GM19324 (cell line): ENCODE measurements at regions not wholly inside any gene's neighbourhood (a gene's known extent, or its start where the extent isn't known, plus 50 kb on each side); places are given as distances from the start of the nearest gene placed in this dataset.
"Not testable (repeated sequence)": the region's sequence is repeated elsewhere in the genome, so short reads cannot be mapped to it uniquely, and the experiment has no call there.

Experiments
- ATAC-seq: cut with Tn5 transposase; IDR thresholded peaks from one replicate; pipeline ENCODE4 v1.9.1; 2021; ENCODE audit warnings: mild to moderate bottlenecking, moderate library complexity; ENCODE audit not compliant: unreplicated experiment, low FRiP score

DNA sequence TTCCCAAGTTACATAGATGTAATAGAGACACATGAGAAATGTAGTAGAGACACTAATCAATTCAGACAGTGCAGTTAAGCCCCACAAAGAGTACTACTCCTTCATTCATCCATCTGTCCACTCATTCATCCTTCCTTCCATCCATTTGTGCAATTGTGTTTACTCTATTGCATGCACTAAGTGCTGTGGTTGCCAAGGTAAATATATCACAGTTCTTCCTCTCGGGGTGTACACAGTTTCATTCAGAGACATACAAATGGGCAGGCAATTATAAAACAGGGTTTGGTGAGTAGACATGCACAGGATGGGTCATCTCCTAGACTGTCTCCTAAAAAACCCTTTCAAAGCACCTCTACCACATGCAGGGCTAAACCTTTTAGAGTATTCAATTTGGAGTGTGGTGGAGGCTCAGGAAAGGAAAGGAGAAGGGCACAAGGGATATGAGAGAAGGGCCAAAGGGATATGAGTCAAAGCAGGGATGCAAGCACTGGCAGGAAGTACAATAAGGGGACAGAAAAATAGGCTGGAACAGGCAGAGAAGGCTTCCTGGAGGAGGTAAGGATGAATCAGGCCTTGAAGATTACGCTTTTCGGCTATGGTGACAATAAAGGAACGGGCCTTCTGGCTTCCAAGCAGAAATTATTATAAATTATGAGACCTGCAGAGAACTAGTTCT, 153.6 kb upstream of the VKORC1L1 start:
- ATAC-seq = not testable (repeated sequence)

DNA sequence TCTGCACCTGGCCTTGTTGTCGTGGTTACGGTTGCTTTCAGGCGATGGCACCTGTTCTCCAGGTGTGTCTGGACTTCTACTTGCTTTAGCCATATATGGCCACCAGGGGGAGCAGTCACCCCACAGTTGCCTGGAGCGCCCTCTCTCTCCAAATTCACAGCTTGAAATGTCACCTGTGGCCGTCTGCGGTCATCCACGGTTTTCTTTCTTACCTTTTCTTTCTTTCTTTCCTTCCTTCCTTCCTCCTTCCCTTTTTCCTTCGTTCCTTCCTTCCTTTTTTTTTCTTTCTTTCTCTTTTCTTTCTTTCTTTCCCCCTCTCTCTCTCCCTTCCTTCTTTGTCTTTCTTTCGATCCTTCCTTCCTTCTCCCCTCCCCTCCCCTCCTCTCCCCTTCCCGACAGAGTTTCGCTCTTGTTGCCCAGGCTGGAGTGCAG, 150.5 kb upstream of the VKORC1L1 start:
- ATAC-seq = peak; percentile 66

- not testable (repeated sequence) for ATAC-seq
These were observed 145.7 kb upstream of the VKORC1L1 start for GRCh38 chr7:65727182-65727581.

DNA sequence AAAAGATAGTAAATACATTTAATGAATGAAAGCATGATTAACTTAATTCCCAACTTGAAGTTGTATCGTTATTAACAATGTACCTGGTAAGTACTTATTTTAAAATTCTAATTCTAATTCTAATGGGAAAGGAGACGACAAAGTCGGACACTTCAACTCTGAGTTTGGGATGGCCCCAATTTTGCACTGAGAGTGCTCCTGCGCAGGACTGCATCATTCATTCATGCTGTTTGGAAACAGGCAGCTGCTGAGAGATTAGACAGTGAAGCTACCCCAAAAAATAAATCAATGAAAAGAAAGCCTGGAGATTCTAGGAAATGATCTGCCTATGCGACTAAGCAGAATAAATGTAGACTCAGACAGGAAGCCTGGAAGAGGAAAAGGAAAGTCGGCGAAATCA, 141.7 kb upstream of the VKORC1L1 start:
- ATAC-seq = no peak

DNA sequence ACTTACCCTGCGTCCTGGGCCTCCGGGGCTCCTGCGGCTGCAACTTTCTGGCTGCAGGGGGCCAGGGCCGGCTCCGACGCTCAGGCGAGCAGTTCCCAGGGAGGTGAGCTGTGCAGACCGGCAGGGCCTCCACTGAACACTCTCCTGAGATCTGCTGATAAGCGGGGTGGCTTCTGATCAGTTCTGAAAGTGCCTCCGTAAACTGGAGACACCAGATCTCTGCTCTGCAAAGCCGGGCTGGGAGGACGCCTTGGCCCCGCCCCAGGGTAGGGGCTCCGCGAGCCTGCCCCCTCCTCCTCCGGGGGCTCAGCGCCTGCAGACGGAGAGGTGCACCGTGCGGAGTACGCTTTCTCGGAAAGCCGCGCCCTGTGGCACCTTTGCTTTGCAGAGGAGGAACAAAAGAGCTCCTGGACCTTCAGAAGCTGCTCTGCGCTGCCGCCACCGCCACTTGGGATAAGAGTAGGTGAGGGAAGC, 141.3 kb upstream of the VKORC1L1 start:
- ATAC-seq = no peak

GRCh38 chr7:65744406-65744805, 128.5 kb upstream of the VKORC1L1 start:
- no peak for ATAC-seq

- ATAC-seq = no peak
These were observed 126.5 kb upstream of the VKORC1L1 start for GRCh38 chr7:65746398-65746669.

- no peak for ATAC-seq
These were observed 123.8 kb upstream of the VKORC1L1 start for GRCh38 chr7:65749039-65749438.

GRCh38 chr7:65749518-65749917, 123.4 kb upstream of the VKORC1L1 start:
- no peak for ATAC-seq

DNA sequence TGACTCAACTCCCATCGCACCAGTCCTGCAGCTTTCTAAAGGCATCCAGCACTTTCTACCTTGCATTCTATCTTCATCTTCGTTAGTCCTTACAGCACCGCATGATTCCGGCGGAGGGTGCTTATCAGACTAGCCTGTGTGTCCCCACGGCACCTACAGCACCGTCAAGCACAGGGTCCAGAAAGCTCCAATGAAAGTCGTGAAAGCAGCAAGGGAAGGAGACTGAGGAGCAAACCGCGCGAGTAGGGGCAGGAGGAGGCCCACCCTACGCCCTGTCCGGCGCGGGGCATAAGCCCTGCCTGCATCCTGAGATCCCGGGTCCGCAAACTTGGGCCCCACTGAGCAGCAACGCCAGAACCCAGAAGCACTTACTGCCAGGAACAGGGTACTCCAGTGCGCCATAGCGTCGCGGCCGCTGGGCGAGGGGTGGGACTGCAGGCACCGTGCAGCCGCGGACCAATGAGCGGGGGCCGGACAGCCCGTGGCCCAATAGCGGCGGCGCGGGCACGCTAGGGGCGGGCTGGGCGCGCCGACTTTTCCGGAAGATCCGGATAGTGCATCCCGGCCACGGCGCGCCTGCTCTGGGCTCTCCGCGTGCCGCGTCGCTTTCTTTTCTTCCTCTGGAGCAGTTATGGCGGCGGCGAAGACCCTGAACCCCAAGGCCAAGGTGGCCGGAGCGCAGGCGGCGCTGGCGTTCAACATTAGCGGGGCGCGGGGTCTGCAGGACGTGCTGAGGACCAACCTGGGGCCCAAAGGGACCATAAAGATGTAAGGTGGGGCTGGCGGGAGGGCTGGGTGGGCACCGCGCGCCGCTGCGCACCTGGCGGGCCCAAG, 122.1 kb upstream of the VKORC1L1 start:
- ATAC-seq = peak; percentile 100

DNA sequence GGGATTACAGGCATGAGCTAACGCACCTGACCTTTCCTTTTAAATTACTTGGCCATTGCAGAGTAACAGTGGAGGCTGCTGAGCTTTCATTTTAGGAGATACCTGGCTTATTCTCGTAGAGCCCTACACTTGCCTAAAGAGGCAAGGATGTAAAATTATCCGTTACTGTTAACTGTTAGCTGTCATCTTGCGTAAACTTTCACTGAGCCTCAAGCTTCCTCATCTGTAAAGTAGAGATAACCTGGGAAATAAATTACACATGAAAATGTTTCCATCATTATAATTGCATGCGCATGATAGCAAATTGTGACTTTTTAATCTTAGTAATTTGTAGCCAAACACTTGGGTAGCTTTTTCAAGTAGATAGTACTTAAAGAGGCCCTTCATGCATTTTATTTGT, 118.8 kb upstream of the VKORC1L1 start:
- ATAC-seq = not testable (repeated sequence)

DNA sequence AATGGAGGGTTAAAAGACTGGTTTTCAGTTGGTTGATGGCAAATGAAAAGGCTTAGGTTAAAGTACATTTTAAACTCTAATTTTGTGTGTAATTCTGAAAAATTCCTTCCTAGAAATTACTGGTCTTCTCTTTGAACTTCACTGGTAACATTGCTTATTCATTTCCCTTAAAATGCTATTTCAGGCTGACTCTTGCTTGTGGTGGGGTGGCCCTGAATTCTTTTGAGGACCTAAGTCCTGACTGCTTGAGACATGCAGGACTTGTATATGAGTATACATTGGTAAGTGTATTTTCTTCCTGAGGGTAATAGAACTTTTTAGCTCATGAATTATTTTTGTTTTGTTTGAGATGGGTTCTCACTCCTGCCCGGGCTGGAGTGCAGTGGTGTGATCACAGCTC, 113.9 kb upstream of the VKORC1L1 start:
- not testable (repeated sequence) for ATAC-seq

GRCh38 chr7:65762712-65763111, 110.2 kb upstream of the VKORC1L1 start:
- not testable (repeated sequence) for ATAC-seq

- not testable (repeated sequence) for ATAC-seq
These were observed 109.8 kb upstream of the VKORC1L1 start for GRCh38 chr7:65763114-65763513.

DNA sequence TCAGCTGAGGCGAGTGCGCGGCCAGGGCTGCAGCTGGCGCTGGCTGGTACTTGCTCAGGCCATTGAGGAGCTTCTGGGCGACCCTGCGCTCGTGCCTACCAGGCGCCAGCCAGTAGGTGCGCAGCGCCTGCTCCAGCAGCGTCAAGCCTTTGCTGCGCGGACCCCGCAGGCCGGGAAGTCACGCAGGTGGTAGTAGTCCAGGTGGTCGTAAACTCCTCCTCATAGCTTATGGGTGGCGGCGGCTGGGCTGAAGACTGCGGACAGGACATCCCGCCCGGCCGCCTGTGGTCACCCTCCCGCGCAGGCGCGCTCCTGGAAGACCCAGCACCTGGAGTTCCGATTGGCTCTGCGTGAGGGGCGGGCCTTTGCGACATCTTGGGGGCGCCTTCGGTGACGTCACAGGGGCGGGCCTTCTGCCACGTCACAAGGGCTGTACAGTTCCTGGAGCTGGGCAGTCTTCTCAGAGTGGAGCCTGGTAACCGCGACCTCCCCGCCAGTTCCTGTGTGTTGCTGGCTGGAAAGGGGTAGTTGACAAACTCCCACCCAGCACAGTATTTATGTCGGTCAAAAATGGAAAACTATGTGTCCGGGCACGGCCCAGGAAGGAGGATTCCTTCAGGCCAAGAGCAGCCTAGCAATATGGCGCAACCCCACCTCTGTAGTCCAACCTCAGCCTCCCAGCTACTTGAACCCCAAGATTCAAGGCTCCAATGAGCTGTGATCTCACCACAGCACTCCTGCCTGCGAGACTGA, 102.2 kb upstream of the VKORC1L1 start:
- ATAC-seq = peak; percentile 99

GRCh38 chr7:65771226-65771569, 101.7 kb upstream of the VKORC1L1 start:
- ATAC-seq = not testable (repeated sequence)

- ATAC-seq = not testable (repeated sequence)
These were observed 96.2 kb upstream of the VKORC1L1 start for GRCh38 chr7:65776677-65777076.

- ATAC-seq = not testable (repeated sequence)
These were observed 82.9 kb upstream of the VKORC1L1 start for GRCh38 chr7:65789943-65790342.

DNA sequence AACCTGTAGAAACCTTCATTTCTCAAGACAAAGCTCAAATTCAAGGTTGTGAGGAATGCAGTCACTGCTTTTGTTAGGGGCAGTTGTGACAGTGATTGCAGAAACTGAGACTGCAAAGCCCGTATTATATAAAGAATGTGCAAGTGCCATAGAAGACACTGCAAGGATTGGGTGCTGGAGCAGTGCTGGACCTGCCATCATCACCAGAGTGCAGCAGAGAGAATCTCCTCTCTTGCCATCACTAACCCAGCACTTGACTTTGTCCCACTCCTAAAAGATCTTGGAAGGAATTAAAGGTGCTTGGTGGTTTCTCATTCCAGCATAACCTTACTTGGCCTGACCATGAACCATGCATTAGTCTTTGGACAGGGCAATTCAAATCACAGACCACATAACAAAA, 81.1 kb upstream of the VKORC1L1 start:
- not testable (repeated sequence) for ATAC-seq

DNA sequence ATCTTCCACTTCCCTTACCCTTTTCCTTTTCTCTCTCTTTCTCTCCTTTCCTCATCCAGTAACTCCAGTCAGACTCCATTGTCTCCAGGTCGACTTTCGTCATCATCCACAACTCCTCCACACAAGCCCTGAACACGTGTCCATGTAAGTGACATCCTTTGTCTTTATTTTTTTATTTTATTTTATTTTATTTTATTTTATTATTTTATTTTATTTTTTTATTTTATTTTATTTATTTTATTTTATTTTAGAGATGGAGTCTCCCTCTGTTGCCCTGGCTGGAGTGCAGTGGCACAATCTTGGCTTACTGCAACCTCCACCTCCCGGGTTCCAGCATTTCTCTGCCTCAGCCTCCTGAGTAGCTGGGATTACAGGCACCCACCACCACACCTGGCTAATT, 80.1 kb upstream of the VKORC1L1 start:
- ATAC-seq = not testable (repeated sequence)

- ATAC-seq = not testable (repeated sequence)
These were observed 78.0 kb upstream of the VKORC1L1 start for GRCh38 chr7:65794671-65795391.
